Esophagus squamous epithelium (tissue), 4 donors: ENCODE measurements at regions not wholly inside any gene's neighbourhood (a gene's known extent, or its start where the extent isn't known, plus 50 kb on each side); places are given as distances from the start of the nearest gene placed in this dataset.

Experiments
- POLR2A ChIP-seq, 4 donors: fragments of 450-650 bp; IDR thresholded peaks; one replicate each; pipeline ENCODE4 v1.6.1; 2017; ENCODE audit warnings: antibody characterized with exemption in 4 of 4, mild to moderate bottlenecking in 4 of 4, moderate library complexity in 3 of 4
- TF ChIP-seq, protein P1 (sequence below), 6 experiments: fragments of 450-650 bp in 4 of 6; fragments of 200-600 bp in 2 of 6; sonication (generic) in 2 of 6; IDR thresholded peaks; one replicate each; pipeline ENCODE4 v1.5.1; 2016 to 2019; ENCODE audit warnings: antibody characterized with exemption in 6 of 6, mild to moderate bottlenecking in 4 of 6, moderate library complexity in 4 of 6

DNA sequence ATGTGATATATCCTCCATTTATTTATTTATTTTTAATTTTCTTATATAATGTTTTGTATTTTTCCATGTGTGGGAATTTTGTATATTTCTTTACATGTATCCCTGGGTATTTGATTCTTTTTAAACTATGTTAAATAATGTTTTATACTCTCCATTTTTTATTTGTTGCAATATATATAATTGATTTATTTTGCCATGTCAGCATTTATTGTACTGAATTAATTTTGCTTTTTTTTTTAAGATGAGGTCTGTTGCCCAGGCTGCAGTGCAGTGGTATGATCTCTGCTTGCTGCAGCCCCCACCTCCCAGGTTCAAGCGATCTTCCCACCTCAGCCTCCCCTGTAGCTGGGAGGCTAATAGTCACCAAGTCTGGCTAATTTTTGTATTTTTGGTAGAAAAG is 187.4 kb downstream of the CDC14C start:
- TF ChIP-seq, protein P1, sequence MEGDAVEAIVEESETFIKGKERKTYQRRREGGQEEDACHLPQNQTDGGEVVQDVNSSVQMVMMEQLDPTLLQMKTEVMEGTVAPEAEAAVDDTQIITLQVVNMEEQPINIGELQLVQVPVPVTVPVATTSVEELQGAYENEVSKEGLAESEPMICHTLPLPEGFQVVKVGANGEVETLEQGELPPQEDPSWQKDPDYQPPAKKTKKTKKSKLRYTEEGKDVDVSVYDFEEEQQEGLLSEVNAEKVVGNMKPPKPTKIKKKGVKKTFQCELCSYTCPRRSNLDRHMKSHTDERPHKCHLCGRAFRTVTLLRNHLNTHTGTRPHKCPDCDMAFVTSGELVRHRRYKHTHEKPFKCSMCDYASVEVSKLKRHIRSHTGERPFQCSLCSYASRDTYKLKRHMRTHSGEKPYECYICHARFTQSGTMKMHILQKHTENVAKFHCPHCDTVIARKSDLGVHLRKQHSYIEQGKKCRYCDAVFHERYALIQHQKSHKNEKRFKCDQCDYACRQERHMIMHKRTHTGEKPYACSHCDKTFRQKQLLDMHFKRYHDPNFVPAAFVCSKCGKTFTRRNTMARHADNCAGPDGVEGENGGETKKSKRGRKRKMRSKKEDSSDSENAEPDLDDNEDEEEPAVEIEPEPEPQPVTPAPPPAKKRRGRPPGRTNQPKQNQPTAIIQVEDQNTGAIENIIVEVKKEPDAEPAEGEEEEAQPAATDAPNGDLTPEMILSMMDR (IDR thresholded peaks at IDR 0.05) = no peak
- no peak for TF ChIP-seq POLR2A (IDR thresholded peaks at IDR 0.05)
